IMR-90 (cell line): ENCODE measurements at regions not wholly inside any gene's neighbourhood (a gene's known extent, or its start where the extent isn't known, plus 50 kb on each side); places are given as distances from the start of the nearest gene placed in this dataset.

Experiments
- ATAC-seq: fragments of 200-7000 bp; cut with Tn5 transposase; 2 replicates; pipeline ENCODE4 v1.9.1; 2020; ENCODE audit warnings: low read depth, mild to moderate bottlenecking, moderate library complexity
- BruUV-seq: library from RNA; stranded (reverse); fragments of 400-500 nt; replicated peaks from 2 replicates; lab custom pipeline; 2021; lab: Mats Ljungman, UMichigan
- CTCF ChIA-PET: fragments of 300-600 bp; formaldehyde crosslinking; extraction: SDS; loops from one replicate; lab custom pipeline; 2021; ENCODE audit warnings: antibody characterized with exemption; lab: Yijun Ruan, JAX
- POLR2A ChIA-PET: fragments of 300-600 bp; sonication (Branson Sonifier 250); formaldehyde crosslinking; loops from one replicate; lab custom pipeline; 2022; ENCODE audit warnings: antibody characterized with exemption; ENCODE audit not compliant: unreplicated experiment; lab: Charles Lee
- DNase-seq: peaks from one replicate; pipeline ENCODE4 v3.0.0; 2013
- H2AFZ ChIP-seq: replicated peaks from 2 replicates; pipeline ENCODE3; 2013; ENCODE audit warnings: low read length, mild to moderate bottlenecking; ENCODE audit not compliant: poor library complexity
- H2AK5ac ChIP-seq: 2 replicates; pipeline ENCODE4 v1.6.1; 2013; ENCODE audit warnings: low read depth, low read length, inconsistent platforms
- H2AK9ac ChIP-seq: replicated peaks from 2 replicates; pipeline ENCODE3; 2013; ENCODE audit warnings: mild to moderate bottlenecking, low read depth, low read length, moderate library complexity; ENCODE audit not compliant: poor library complexity
- H2BK120ac ChIP-seq: 2 replicates; pipeline ENCODE4 v1.6.1; 2013; ENCODE audit warnings: low read depth, low read length, inconsistent platforms
- H2BK15ac ChIP-seq: 3 replicates; pipeline ENCODE4 v1.6.1; 2013; ENCODE audit warnings: low read depth, low read length, inconsistent platforms
- H2BK20ac ChIP-seq: 2 replicates; pipeline ENCODE4 v1.6.1; 2013; ENCODE audit warnings: low read depth, mild to moderate bottlenecking, inconsistent platforms, low read length, moderate library complexity
- H2BK5ac ChIP-seq: 2 replicates; pipeline ENCODE4 v1.6.1; 2013; ENCODE audit warnings: mild to moderate bottlenecking, low read depth, low read length, inconsistent platforms; ENCODE audit not compliant: poor library complexity, severe bottlenecking
- H3K14ac ChIP-seq: replicated peaks from 2 replicates; pipeline ENCODE4 v1.6.1; 2013; ENCODE audit warnings: low read depth, low read length, inconsistent platforms
- H3K18ac ChIP-seq: 2 replicates; pipeline ENCODE4 v1.6.1; 2013; ENCODE audit warnings: low read depth, low read length, control low read depth
- H3K23ac ChIP-seq: 2 replicates; pipeline ENCODE4 v1.6.1; 2013; ENCODE audit warnings: low read depth, low read length, inconsistent platforms
- H3K27ac ChIP-seq: 2 replicates; pipeline ENCODE4 v1.5.1; 2013; ENCODE audit warnings: mild to moderate bottlenecking, control low read depth, low read length; ENCODE audit not compliant: insufficient read depth
- H3K27me3 ChIP-seq: 2 replicates; pipeline ENCODE4 v1.6.1; 2013; ENCODE audit warnings: low read length; ENCODE audit not compliant: control insufficient read depth, insufficient read depth
- H3K36me3 ChIP-seq: 2 replicates; pipeline ENCODE4 v1.6.1; 2013; ENCODE audit warnings: low read length, mixed read lengths; ENCODE audit not compliant: control insufficient read depth, insufficient read depth
- H3K4ac ChIP-seq: 2 replicates; pipeline ENCODE4 v1.6.1; 2013; ENCODE audit warnings: low read depth, low read length, inconsistent platforms
- H3K4me1 ChIP-seq: 2 replicates; pipeline ENCODE4 v1.6.1; 2013; ENCODE audit warnings: low read length, mixed read lengths; ENCODE audit not compliant: control insufficient read depth, insufficient read depth
- H3K4me2 ChIP-seq: 2 replicates; pipeline ENCODE4 v1.6.1; 2013; ENCODE audit warnings: low read depth, mild to moderate bottlenecking, control low read depth, low read length, moderate library complexity
- H3K4me3 ChIP-seq: 2 replicates; pipeline ENCODE4 v1.5.1; 2013; ENCODE audit warnings: low read depth, mild to moderate bottlenecking, control low read depth, low read length, moderate library complexity; ENCODE audit not compliant: insufficient read depth
- H3K56ac ChIP-seq: 2 replicates; pipeline ENCODE4 v1.6.1; 2013; ENCODE audit warnings: low read length, inconsistent platforms; ENCODE audit not compliant: insufficient read depth; ENCODE audit errors: extremely low read depth
- H3K79me1 ChIP-seq, 2 experiments: 2 replicates each; pipeline ENCODE4 v1.6.1; 2013; ENCODE audit warnings: low read length in 2 of 2, inconsistent platforms in 1 of 2, low read depth in 1 of 2
- H3K9ac ChIP-seq: 2 replicates; pipeline ENCODE4 v1.6.1; 2013; ENCODE audit warnings: low read depth, low read length, control low read depth
- H3K9me1 ChIP-seq: 2 replicates; pipeline ENCODE4 v1.6.1; 2013; ENCODE audit warnings: low read length, inconsistent platforms; ENCODE audit not compliant: insufficient read depth
- H3K9me3 ChIP-seq: 2 replicates; pipeline ENCODE4 v1.6.1; 2013; ENCODE audit warnings: low read length; ENCODE audit not compliant: control insufficient read depth, insufficient read depth
- H4K20me1 ChIP-seq: 2 replicates; pipeline ENCODE4 v1.6.1; 2013; ENCODE audit warnings: low read length, inconsistent platforms; ENCODE audit not compliant: insufficient read depth
- H4K5ac ChIP-seq: 2 replicates; pipeline ENCODE4 v1.6.1; 2013; ENCODE audit warnings: mild to moderate bottlenecking, low read depth, low read length, control low read depth
- H4K8ac ChIP-seq, 2 experiments: 2 replicates each; pipeline ENCODE4 v1.6.1; 2013; ENCODE audit warnings: low read depth in 2 of 2, low read length in 2 of 2, control low read depth in 1 of 2, inconsistent platforms in 1 of 2
- H4K91ac ChIP-seq: 2 replicates; pipeline ENCODE4 v1.6.1; 2013; ENCODE audit warnings: low read depth, low read length, inconsistent platforms; ENCODE audit not compliant: insufficient read depth
- CHD1 ChIP-seq: IDR thresholded peaks from 2 replicates; pipeline ENCODE4 v1.6.1; 2012; ENCODE audit warnings: low read depth, low read length, improper control_type of control experiment
- MAFK ChIP-seq: IDR thresholded peaks from 2 replicates; pipeline ENCODE4 v1.6.1; 2012; ENCODE audit warnings: low read depth, low read length, improper control_type of control experiment
- MAZ ChIP-seq: IDR thresholded peaks from 2 replicates; pipeline ENCODE4 v1.6.1; 2012; ENCODE audit warnings: low read depth, mild to moderate bottlenecking, low read length, improper control_type of control experiment, moderate library complexity, borderline replicate concordance
- NFE2L2 ChIP-seq: fragments of 150-350 bp; IDR thresholded peaks from 2 replicates; pipeline ENCODE4 v1.6.1; 2016; ENCODE audit warnings: low read depth, mild to moderate bottlenecking, low read length
- WGBS, 2 experiments: methylation state at CpG; one replicate each; pipeline versions ENCODE4 v1.1.5 to v1.1.7; 2013; ENCODE audit warnings: missing lambda C conversion rate in 2 of 2; ENCODE audit not compliant: insufficient read length in 1 of 2; ENCODE audit errors: extremely low coverage in 2 of 2; 5-methylcytosine and 5-hydroxymethylcytosine counted together
- dilution Hi-C: fragments of 300-500 bp; cut with HindIII; formaldehyde crosslinking; loops from one replicate; pipeline ENCODE4 v1.14.3; 2018; ENCODE audit warnings: low sequenced_read_pairs; ENCODE audit not compliant: unreplicated experiment
- in situ Hi-C: fragments of 300-500 bp; cut with MboI; formaldehyde crosslinking; loops from 3 replicates; pipeline ENCODE4 v1.14.3; 2019; ENCODE audit warnings: low sequenced_read_pairs, inconsistent platforms, mixed read lengths
- intact Hi-C: fragments of 100-400 bp; cut with micrococcal nuclease; formaldehyde crosslinking; loops from 2 replicates; pipeline ENCODE4 v1.10.0; 2022
- TF ChIP-seq, protein P1 (sequence below): conservative IDR thresholded peaks from 2 replicates; pipeline ENCODE4 v1.5.1; 2012; ENCODE audit warnings: mild to moderate bottlenecking, low read depth, low read length, improper control_type of control experiment

DNA sequence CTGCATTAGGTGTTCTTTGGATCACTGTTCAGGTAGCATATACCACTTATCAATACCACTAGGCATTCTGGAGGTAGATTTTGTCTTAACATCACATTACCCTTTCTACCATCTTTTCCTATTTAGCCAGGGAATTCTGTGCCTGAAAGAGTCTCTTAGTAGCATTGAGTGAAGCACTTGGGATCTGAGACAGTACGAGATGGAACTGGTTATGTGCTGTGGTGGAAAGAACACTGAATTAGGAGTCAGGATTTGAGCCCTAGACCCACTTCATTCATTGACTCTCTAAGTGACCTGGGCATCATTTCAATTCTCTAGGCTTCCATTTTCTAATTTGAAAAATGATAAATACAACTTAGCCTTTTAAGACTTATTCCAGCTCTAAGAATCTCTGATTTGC, 291.1 kb downstream of the DMAC1 start:
- ChIA-PET CTCF (no interaction called here), POLR2A (no interaction called here)
- Histone ChIP-seq H3K56ac (no peak overlapping the region), H4K20me1 (no peaks in the 10 kb centered on the region), H3K4me1 (peaks cover 8% of the 10 kb centered on the region; the same call in 1 of the 2 replicates), H3K4me2 (no peak overlapping the region), H3K4me3 (no peak overlapping the region), H3K36me3 (no peaks in the 10 kb centered on the region), H2BK15ac (no peak overlapping the region), H2BK120ac (no peak overlapping the region), H3K18ac (no peak overlapping the region; the same call in 1 of the 2 replicates), H3K23ac (no peak overlapping the region), H3K9me3 (no peaks in the 10 kb centered on the region), H2AK5ac (no peak overlapping the region), H3K79me1 (no peaks in the 10 kb centered on the region), H3K4ac (no peak overlapping the region), H3K27ac (peak overlapping the region; percentile 33; the same call in 1 of the 2 replicates), H3K9me1 (no peaks in the 10 kb centered on the region), H4K8ac (no peak overlapping the region), H2AK9ac (no peak overlapping the region), H4K91ac (no peak overlapping the region), H3K9ac (no peak overlapping the region), H2AFZ (no peak overlapping the region), H2BK5ac (no peak overlapping the region), H2BK20ac (no peak overlapping the region), H4K5ac (no peak overlapping the region; the same call in 1 of the 2 replicates), H3K14ac (no peak overlapping the region), H3K27me3 (no peaks in the 10 kb centered on the region; the same call in 1 of the 2 replicates)
- ATAC-seq: no peak
- TF ChIP-seq, protein P1, sequence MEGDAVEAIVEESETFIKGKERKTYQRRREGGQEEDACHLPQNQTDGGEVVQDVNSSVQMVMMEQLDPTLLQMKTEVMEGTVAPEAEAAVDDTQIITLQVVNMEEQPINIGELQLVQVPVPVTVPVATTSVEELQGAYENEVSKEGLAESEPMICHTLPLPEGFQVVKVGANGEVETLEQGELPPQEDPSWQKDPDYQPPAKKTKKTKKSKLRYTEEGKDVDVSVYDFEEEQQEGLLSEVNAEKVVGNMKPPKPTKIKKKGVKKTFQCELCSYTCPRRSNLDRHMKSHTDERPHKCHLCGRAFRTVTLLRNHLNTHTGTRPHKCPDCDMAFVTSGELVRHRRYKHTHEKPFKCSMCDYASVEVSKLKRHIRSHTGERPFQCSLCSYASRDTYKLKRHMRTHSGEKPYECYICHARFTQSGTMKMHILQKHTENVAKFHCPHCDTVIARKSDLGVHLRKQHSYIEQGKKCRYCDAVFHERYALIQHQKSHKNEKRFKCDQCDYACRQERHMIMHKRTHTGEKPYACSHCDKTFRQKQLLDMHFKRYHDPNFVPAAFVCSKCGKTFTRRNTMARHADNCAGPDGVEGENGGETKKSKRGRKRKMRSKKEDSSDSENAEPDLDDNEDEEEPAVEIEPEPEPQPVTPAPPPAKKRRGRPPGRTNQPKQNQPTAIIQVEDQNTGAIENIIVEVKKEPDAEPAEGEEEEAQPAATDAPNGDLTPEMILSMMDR: no peak
- TF ChIP-seq NFE2L2 (no peak), CHD1 (no peak), MAZ (no peak), MAFK (no peak)
- no peak for DNase-seq
- no CpG with 5 or more reads among the region's 1 CpG for WGBS, 2 experiments
- no TSS peak for BruUV-seq
- in situ Hi-C loops: no loop called here
- intact Hi-C loops: no loop called here
- dilution Hi-C loops: no loop called here
